Neural progenitor cell (in vitro differentiated cells): ENCODE measurements at regions not wholly inside any gene's neighbourhood (a gene's known extent, or its start where the extent isn't known, plus 50 kb on each side); places are given as distances from the start of the nearest gene placed in this dataset.
"Not testable (repeated sequence)": the region's sequence is repeated elsewhere in the genome, so short reads cannot be mapped to it uniquely, and the experiment has no call there.

ENCODE experiments used
- DNase-seq: peaks from one replicate; pipeline ENCODE4 v3.0.0-alpha.2; 2016; ENCODE audit warnings: low spot score
- H2AFZ ChIP-seq: fragments of 200-600 bp; sonication (generic); replicated peaks from 2 replicates; pipeline ENCODE4 v1.6.1; 2016; ENCODE audit warnings: antibody characterized with exemption
- H3F3A ChIP-seq: fragments of 200-600 bp; sonication (generic); 2 replicates; pipeline ENCODE4 v1.6.1; 2016; ENCODE audit warnings: antibody characterized with exemption, low read depth
- H3K27ac ChIP-seq: fragments of 200-600 bp; sonication (generic); 2 replicates; pipeline ENCODE4 v1.5.1; 2016; ENCODE audit warnings: mild to moderate bottlenecking
- H3K27me3 ChIP-seq: fragments of 200-600 bp; sonication (generic); 2 replicates; pipeline ENCODE4 v1.6.1; 2016; ENCODE audit warnings: mild to moderate bottlenecking, moderate library complexity
- H3K36me3 ChIP-seq: fragments of 200-600 bp; sonication (generic); 2 replicates; pipeline ENCODE4 v1.5.1; 2016
- H3K4me1 ChIP-seq: fragments of 200-600 bp; sonication (generic); 2 replicates; pipeline ENCODE4 v1.6.1; 2016; ENCODE audit warnings: mixed run types
- H3K4me2 ChIP-seq: fragments of 200-600 bp; sonication (generic); 2 replicates; pipeline ENCODE4 v1.6.1; 2016
- H3K4me3 ChIP-seq: fragments of 200-600 bp; sonication (generic); 2 replicates; pipeline ENCODE4 v1.5.1; 2016
- H3K79me2 ChIP-seq: fragments of 200-600 bp; sonication (generic); 2 replicates; pipeline ENCODE4 v1.6.1; 2016; ENCODE audit warnings: low read depth
- H3K9ac ChIP-seq: fragments of 200-600 bp; sonication (generic); 2 replicates; pipeline ENCODE4 v1.6.1; 2016
- H3K9me3 ChIP-seq: fragments of 200-600 bp; sonication (generic); 2 replicates; pipeline ENCODE4 v1.5.1; 2016; ENCODE audit warnings: low read depth
- H4K20me1 ChIP-seq: fragments of 200-600 bp; sonication (generic); 2 replicates; pipeline ENCODE4 v1.6.1; 2016; ENCODE audit warnings: low read depth
- H3K27ac Mint-ChIP-seq: 3 replicates; pipeline ENCODE4 v1.8.0; 2021; ENCODE audit warnings: mixed read lengths
- H3K27me3 Mint-ChIP-seq: 2 replicates; pipeline ENCODE4 v1.8.0; 2022; ENCODE audit warnings: low read depth, mild to moderate bottlenecking, inconsistent platforms, moderate library complexity, mixed read lengths; ENCODE audit not compliant: insufficient read depth
- H3K36me3 Mint-ChIP-seq: 3 replicates; pipeline ENCODE4 v1.8.0; 2021; ENCODE audit warnings: mixed read lengths
- H3K4me1 Mint-ChIP-seq: 3 replicates; pipeline ENCODE4 v1.8.0; 2021; ENCODE audit warnings: mixed read lengths
- H3K4me3 Mint-ChIP-seq: 3 replicates; pipeline ENCODE4 v1.8.0; 2021; ENCODE audit warnings: mild to moderate bottlenecking, moderate library complexity, mixed read lengths
- H3K9me3 Mint-ChIP-seq: 3 replicates; pipeline ENCODE4 v1.8.0; 2020; ENCODE audit warnings: mixed read lengths
- CTCF ChIP-seq: fragments of 200-600 bp; sonication (generic); IDR thresholded peaks from 2 replicates; pipeline ENCODE4 v1.5.1; 2017; ENCODE audit warnings: antibody characterized with exemption, mild to moderate bottlenecking
- EZH2 ChIP-seq: fragments of 200-600 bp; sonication (generic); IDR thresholded peaks from 2 replicates; pipeline ENCODE4 v1.6.1; 2017; ENCODE audit warnings: antibody characterized with exemption, mild to moderate bottlenecking, moderate library complexity
- EZH2phosphoT487 ChIP-seq: fragments of 200-600 bp; sonication (generic); IDR thresholded peaks from 2 replicates; pipeline ENCODE4 v1.6.1; 2017; ENCODE audit warnings: antibody characterized with exemption

GRCh38 chr13:22956456-22957115 lies 224.2 kb upstream of the SGCG start:
- H3K9ac ChIP-seq, H3K4me1 Mint-ChIP-seq, H3K27me3 ChIP-seq, H3K36me3 ChIP-seq, H3K27me3 Mint-ChIP-seq, H3K4me3 ChIP-seq, H3K79me2 ChIP-seq, H3F3A ChIP-seq, H3K4me2 ChIP-seq, H3K4me3 Mint-ChIP-seq, H3K27ac ChIP-seq, H3K27ac Mint-ChIP-seq, H3K36me3 Mint-ChIP-seq, DNase-seq, H3K9me3 ChIP-seq, H4K20me1 ChIP-seq, H3K9me3 Mint-ChIP-seq, H3K4me1 ChIP-seq: not testable (repeated sequence)
- peak overlapping the region; percentile 17 for H2AFZ ChIP-seq

GRCh38 chr13:22959859-22960258 lies 220.9 kb upstream of the SGCG start:
- DNase-seq, H3K4me1 ChIP-seq, H3K9me3 ChIP-seq, H3K4me3 Mint-ChIP-seq, H3K27ac Mint-ChIP-seq, H3K79me2 ChIP-seq, H2AFZ ChIP-seq, H3K4me2 ChIP-seq, H3K9ac ChIP-seq, H3K36me3 Mint-ChIP-seq, H3K4me1 Mint-ChIP-seq, H3K36me3 ChIP-seq, H3K27ac ChIP-seq, H4K20me1 ChIP-seq, H3K27me3 ChIP-seq, H3K4me3 ChIP-seq, H3K27me3 Mint-ChIP-seq, H3F3A ChIP-seq, H3K9me3 Mint-ChIP-seq: not testable (repeated sequence)

GRCh38 chr13:22960827-22961226 lies 220.0 kb upstream of the SGCG start:
- Histone ChIP-seq H3K9me3 (no peaks in the 10 kb centered on the region), H4K20me1 (no peaks in the 10 kb centered on the region), H3F3A (no peaks in the 10 kb centered on the region), H3K79me2 (no peaks in the 10 kb centered on the region), H2AFZ (no peak overlapping the region), H3K4me2 (no peak overlapping the region), H3K27me3 (no peaks in the 10 kb centered on the region), H3K4me1 (no peaks in the 10 kb centered on the region), H3K36me3 (no peaks in the 10 kb centered on the region), H3K4me3 (no peak overlapping the region), H3K9ac (no peak overlapping the region), H3K27ac (no peak overlapping the region)
- no peak for TF ChIP-seq EZH2phosphoT487
- Mint-ChIP-seq H3K27me3 (peaks cover 5% of the 10 kb centered on the region), H3K36me3 (no peaks in the 10 kb centered on the region), H3K9me3 (no peaks in the 10 kb centered on the region), H3K4me3 (no peak overlapping the region), H3K4me1 (peaks cover 3% of the 10 kb centered on the region), H3K27ac (no peak overlapping the region)
- no peak for DNase-seq

- H3K79me2 ChIP-seq, H3K4me2 ChIP-seq, H3K36me3 Mint-ChIP-seq, H3K9me3 ChIP-seq, H3K36me3 ChIP-seq, H3K4me3 Mint-ChIP-seq, H3K27me3 ChIP-seq, H3K9ac ChIP-seq, H3K4me3 ChIP-seq, DNase-seq, H2AFZ ChIP-seq, H3K4me1 ChIP-seq, H3K27ac Mint-ChIP-seq, H3K27ac ChIP-seq, H3F3A ChIP-seq, H3K4me1 Mint-ChIP-seq, H3K9me3 Mint-ChIP-seq, H4K20me1 ChIP-seq, H3K27me3 Mint-ChIP-seq: not testable (repeated sequence)
These were observed 219.4 kb upstream of the SGCG start for GRCh38 chr13:22961342-22961741.

GRCh38 chr13:22961835-22962537 lies 218.8 kb upstream of the SGCG start:
- no peaks in the 10 kb centered on the region for H3K9me3 Mint-ChIP-seq
- Histone ChIP-seq H2AFZ (no peak overlapping the region), H3K36me3 (no peaks in the 10 kb centered on the region), H3K9ac (no peak overlapping the region), H3K4me1 (no peaks in the 10 kb centered on the region), H3K4me3 (no peak overlapping the region), H3K4me2 (no peak overlapping the region), H3K9me3 (no peaks in the 10 kb centered on the region), H3K27ac (no peak overlapping the region), H3F3A (no peaks in the 10 kb centered on the region), H3K79me2 (no peaks in the 10 kb centered on the region), H3K27me3 (no peaks in the 10 kb centered on the region), H4K20me1 (no peaks in the 10 kb centered on the region)
- H3K27ac Mint-ChIP-seq, result no peak overlapping the region
- no peak for DNase-seq
- no peaks in the 10 kb centered on the region for H3K36me3 Mint-ChIP-seq
- no peak for TF ChIP-seq EZH2phosphoT487
- no peak for TF ChIP-seq EZH2
- no peak for TF ChIP-seq CTCF
- H3K4me3 Mint-ChIP-seq, result no peak overlapping the region
- H3K27me3 Mint-ChIP-seq, result peaks cover 2% of the 10 kb centered on the region
- H3K4me1 Mint-ChIP-seq, result peaks cover 3% of the 10 kb centered on the region

GRCh38 chr13:22963384-22964053 lies 217.3 kb upstream of the SGCG start:
- H3K36me3 ChIP-seq, H3K79me2 ChIP-seq, H3K9me3 ChIP-seq, H3K9me3 Mint-ChIP-seq, DNase-seq, H2AFZ ChIP-seq, H3K4me1 ChIP-seq, H3K4me1 Mint-ChIP-seq, H3K36me3 Mint-ChIP-seq, H3K4me3 Mint-ChIP-seq, H3F3A ChIP-seq, H4K20me1 ChIP-seq, H3K4me2 ChIP-seq, H3K4me3 ChIP-seq, H3K27ac ChIP-seq, H3K27me3 ChIP-seq, H3K27ac Mint-ChIP-seq, H3K27me3 Mint-ChIP-seq, H3K9ac ChIP-seq: not testable (repeated sequence)
